ENCODE measurements at regions not wholly inside any gene's neighbourhood (a gene's known extent, or its start where the extent isn't known, plus 50 kb on each side); places are given as distances from the start of the nearest gene placed in this dataset.
A peak's percentile ranks its signal among the peaks of the same experiment; 100 is the strongest.

- DNase-seq = no peak
These were observed 135.5 kb downstream of the TMEM26 start for GRCh38 chr10:61317706-61318105.

GRCh38 chr10:61316676-61317265 lies 136.4 kb downstream of the TMEM26 start:
- no peak for DNase-seq

GRCh38 chr10:61314273-61314672 lies 138.9 kb downstream of the TMEM26 start:
- DNase-seq = no peak

GRCh38 chr10:61313460-61313859 lies 139.7 kb downstream of the TMEM26 start:
- DNase-seq = no peak

- no peak for DNase-seq
These were observed 148.4 kb downstream of the TMEM26 start for GRCh38 chr10:61304746-61305145.

DNA sequence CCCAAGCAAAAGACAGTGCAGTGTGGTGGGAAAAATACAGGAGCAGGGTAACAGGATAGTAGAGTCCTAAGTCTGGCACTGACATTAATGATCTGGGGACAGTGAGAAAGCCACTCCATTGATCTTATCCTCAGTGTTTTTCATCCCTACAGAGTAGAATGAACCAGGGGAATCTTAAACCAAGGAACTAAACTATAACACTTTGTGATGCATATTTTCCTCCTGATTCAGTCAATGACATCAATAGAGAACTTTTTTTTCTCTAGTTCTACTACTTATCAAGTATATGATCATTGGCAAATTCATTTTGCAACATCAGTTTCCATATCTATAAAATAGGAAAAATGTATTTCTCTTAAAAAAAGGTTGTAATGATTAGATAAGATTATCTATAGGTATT lies 151.1 kb downstream of the TMEM26 start:
- no peak for DNase-seq

DNA sequence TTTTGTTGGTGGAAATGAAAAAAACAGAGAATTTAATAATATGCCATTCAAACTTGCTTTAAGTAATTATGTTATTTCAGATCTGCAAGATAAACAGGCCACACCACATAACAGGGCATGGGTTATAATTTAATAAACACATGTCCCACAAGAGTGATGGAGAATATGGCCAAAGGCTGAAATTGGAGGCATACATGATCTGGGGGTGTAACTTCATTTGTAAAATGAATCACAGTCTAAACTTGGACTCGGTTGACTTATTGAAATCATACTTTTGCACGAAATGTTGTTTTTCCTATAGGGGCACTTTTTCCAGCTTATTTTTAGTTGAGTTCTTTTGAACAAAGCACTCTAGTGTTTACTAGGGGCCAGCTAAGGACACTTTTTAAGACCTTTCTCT lies 151.6 kb downstream of the TMEM26 start:
- DNase-seq = no peak

- DNase-seq = no peak
These were observed 153.3 kb downstream of the TMEM26 start for GRCh38 chr10:61299841-61300240.

DNA sequence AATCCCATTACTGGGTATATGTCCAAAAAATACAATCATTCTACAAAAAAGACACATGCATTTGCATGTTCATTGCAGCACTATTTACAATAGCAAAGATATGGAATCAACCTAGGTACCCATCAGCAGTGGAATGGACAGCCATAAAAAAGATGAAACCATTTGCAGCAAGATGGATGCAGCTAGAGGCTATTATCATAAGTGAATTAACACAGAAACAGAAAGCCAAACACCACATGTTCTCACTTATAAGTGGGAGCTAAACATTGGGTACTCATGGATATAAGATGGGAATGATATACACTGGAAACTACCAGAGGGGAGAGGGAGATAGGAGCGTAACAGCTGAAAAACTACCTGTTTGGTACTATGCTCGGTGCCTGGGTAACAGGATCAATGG lies 154.0 kb downstream of the TMEM26 start:
- no peak for DNase-seq

DNA sequence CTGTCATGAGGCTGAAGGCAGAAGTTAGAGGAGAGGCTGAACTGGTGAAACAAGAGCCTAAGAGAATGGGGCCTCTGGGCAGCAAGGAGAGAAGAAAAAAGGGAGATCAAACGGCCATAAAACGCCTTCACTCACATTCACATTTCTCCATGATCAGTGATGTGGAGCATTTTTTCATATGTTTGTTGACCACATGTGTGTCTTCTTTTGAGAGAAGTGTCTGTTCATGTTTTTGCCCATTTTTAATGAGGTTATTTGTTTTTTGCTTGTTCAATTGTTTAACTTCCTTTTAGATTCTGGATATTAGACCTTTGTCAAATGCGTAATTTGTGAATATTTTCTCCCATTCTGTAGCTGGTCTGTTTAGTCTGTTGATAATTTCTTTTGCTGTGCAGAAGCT lies 155.0 kb downstream of the TMEM26 start:
- DNase-seq = no peak

DNA sequence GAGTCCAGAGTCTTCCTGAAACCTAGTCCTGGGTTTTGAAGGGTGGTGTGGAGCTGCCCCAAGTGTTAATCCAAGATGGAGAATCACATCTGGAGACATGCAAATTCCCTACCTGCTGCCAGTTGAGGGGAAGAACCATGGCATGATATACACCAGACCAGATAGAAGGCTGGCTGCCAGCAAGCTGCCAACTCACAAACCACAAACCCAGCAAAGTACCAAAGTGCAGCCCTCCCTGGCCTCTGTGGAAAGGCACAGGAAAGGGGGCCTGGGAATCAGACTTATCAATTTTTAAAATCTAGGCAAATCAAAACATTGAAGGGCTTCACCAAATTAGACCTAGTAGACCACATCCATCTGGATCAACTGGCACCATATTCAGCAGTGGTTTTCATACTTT lies 157.0 kb downstream of the TMEM26 start:
- DNase-seq = no peak

DNA sequence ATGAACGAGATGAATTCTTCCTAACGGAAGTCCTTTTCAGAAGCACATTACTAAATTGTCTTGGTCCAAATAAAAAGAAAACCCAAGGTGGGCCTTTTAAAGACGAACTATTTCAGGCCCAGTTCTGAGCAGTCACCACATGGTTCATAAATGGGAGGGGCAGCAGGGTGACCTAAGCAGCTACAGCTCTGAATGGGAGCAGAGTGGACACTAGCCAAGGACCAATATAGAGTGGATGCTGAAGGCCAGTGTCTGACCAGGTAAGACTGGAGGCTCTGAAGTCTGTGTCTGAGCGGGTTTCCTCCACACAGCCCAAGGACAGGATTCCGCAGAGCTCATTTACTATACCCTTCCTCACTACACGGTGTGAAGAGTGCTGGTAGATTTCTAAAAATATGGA lies 159.1 kb downstream of the TMEM26 start:
- no peak for DNase-seq

GRCh38 chr10:61289813-61290212 lies 163.4 kb downstream of the TMEM26 start:
- no peak for DNase-seq

DNA sequence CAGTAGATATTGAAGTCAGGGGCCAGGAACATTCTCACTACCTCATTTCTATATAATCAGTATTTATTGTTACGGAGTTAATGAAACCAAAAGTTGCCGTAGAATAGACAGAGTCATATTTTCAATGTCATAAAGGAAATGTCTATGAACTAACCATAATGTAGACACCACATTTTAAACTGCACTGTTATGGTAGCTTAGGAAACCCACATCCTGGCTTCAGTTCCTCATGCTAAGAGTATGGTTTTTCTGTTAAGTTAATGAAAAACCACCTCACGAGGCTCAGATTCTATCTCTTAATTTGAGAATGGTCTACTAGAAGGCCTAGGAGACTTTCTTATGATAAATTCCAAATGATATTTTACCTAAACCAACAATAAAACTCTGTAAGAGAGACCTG lies 166.5 kb downstream of the TMEM26 start:
- no peak for DNase-seq

DNA sequence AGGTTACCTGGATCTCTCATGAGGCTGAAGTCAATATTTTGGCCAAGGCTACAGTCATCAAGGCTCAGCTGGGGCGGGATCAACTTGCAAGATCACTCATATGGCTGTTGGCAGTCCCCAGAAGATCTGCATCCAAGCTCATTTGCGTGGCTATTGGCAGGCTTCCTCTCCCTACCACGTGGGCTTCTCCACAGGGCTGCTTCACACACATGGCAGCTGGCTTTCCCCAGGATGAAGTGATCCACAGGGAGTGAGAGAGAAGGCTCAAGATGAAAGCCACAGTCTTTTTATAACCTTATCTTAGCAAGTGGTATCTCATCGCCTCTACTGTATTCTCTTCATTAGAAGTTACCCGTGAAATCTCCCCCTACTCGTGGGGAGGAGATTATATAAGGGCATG lies 167.4 kb downstream of the TMEM26 start:
- no peak for DNase-seq

DNA sequence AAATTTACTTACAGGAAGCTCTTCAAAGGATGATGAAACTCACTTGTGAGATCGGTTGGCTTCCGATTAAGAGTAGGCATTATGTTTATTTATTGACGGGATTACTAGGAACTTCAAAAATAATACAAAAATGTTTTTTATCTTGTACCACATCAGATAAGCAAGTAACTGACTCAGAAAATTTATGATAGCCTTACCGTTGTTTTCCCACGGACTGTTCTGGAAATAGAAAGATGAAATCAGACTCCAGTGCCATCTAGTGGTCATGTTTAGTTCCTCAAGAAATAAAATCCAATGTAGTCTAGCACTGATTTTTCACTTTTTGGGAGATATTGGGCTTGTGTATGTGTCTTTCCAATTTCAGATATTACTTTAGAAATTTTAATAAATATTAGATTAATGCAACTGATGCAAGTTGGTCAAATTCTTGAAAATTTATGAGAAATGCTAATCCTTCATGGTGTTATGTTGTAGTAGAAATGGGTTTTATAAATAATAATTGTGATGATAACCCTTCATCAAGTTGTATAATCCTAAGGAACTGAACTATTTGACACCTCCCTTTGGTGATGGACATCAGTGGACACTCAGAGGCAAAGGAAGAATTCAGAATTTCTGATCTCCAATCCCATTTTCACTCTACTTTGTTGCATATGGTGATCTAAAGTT lies 168.8 kb downstream of the TMEM26 start:
- peak; percentile 12 to 68 (median 19) for DNase-seq

- DNase-seq = no peak
These were observed 169.5 kb downstream of the TMEM26 start for GRCh38 chr10:61283481-61284221.

DNA sequence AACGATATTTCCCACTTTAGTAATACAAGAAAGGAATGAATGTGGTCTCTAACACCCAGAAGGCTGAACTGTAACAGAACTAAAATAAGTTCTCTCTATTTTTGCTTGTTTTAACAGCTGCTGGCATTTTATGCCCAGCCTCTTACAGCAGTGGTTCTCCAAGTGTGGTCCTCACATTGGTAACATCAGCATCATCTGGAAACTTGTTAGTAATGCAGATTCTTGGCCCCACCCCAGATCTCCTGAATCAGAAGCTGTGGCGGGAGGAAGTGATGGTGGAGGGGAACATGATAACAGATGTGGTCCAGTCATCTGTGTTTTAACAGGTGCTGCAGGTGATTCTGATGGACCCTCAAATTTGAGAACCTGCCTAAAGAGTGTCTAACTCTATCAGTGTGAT lies 170.1 kb downstream of the TMEM26 start:
- DNase-seq = no peak

DNA sequence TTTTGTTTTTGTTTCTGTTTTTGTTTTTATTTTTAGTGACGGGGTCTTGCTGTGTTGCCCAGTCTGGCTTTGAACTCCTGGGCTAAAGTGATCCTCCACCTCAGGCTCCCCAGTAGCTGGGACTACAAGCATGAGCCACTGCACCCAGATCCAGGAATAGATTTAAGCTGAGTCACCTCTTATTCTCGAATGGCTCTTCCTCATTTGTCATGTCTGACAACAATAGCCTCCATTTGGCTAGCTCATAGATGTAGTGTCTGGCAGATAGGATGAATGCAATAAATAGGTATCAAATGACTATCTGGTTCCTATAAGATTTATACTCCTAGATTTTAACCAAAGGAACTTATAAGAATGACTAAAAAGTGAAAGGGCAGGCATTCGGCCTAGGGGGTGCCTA lies 172.9 kb downstream of the TMEM26 start:
- DNase-seq = no peak

- DNase-seq = no peak
These were observed 173.8 kb downstream of the TMEM26 start for GRCh38 chr10:61279400-61279799.

DNA sequence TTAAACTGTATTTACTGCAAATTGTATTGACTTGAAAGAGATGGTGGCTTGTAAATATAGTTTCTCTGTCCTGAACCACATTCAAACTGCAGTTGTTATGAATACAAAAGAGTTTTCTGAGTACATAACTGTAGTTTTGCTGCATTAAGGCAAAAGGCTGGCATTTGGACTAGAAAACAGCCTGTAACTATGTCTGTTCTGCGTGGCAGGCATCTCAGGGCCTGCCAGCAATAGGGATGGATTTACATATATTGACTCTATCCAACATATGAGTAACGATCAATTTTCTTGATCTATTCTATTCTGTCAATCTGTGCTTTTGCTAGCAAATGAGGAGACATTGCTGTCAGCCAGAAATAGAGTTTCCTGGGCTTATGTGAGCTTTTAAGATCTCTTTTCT lies 174.6 kb downstream of the TMEM26 start:
- DNase-seq = no peak

DNA sequence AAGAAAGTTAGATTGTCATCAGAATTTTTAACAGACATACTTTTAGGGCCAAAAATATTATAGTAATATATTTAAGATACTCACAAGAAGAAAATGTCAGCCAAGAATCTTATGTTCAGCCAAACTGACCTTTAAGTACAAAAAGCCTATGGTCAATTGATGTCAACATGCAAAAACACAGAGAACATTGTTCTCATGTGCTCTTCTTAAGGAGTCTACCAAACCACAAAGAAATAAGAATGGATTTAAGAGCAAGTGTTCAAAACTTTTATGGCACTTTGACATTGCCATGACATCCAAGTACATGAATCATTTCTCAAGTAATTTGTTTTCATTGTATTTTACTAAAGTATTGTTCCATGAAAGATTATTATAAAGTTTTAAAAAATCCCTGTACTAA lies 180.4 kb downstream of the TMEM26 start:
- no peak for DNase-seq

DNA sequence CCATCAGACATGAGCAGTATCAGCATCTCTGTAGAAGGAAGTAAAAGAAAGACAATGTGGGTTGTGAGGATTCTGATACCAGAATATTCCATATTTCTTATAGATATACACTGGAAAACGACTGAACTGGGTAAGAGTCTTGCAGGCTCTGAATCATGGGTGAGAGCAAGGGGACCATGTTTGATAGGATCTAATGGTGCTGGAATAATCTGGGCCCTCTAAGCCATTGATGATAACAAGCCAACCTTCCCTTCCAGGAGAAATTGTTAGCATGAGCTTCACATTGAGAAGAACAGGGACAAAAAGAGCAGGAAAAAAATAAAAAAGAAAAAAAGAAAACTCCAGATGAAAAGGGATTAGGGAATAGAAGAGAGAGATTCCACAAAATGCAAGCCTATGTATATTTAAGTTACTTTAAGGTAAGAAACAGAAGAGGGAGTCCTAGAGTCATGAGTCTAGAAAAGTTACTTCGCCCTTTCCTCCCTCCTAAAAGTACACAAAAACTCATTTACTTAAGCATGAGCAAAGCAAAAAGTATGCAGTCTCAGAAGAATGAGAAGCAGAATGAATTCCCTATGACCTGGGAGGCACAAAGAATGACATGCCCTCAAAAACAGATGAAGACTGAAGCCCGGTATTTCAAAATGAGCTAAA lies 181.9 kb downstream of the TMEM26 start:
- no peak for DNase-seq

GRCh38 chr10:61263518-61263917 lies 189.7 kb downstream of the TMEM26 start:
- peak in 1 of 3 experiments; percentile 1 for DNase-seq

Measured in NCI-H1417 (cell line).